ENCODE measurements at regions not wholly inside any gene's neighbourhood (a gene's known extent, or its start where the extent isn't known, plus 50 kb on each side); places are given as distances from the start of the nearest gene placed in this dataset.
A peak's percentile ranks its signal among the peaks of the same experiment; 100 is the strongest.

DNA sequence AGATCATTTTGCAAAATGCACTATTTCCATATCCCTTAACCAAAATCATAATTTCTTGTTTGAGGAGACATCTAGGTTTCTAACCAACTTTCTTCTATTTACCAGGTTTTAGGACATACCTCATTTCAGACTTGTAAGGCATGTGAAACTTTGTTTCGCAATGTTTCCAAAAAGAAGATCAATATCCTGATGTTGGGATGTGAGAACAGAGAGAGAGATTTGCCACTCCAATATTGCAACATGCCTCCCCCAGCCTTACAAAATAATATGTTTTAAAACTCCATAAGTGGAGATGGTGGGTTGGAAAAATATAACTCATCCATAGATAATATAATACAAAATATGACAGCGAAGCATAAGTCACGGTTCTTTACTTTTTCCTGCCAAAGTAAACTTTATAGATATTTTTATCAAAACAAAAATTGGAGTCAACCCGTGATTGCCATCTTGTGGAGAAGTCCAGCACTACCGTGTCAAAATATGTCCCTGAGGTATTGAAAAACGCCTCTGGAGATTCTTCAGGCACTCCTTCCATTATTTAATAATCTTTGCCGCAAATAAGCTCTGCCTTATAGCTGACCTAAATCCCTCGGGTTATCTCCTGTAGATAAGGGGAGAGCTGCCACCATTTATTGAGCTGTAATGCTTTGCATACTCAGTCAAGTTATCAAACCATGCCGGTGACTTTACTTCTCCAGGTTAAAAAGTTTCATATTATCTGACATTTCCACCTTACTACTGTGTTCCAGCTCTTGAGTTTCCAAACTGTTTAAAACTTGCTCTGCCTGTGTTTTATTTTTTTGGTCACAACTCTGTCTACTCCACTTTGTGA is 534.2 kb downstream of the HACE1 start:
- H3K27me3 ChIP-seq (ENCODE audit: insufficient read depth): no peaks in the 10 kb centered on the region
- peak; percentile 39 for DNase-seq
- no peaks in the 10 kb centered on the region for H4K20me1 ChIP-seq (ENCODE audit: insufficient read depth)
- H3K79me2 ChIP-seq (ENCODE audit: insufficient read depth): no peaks in the 10 kb centered on the region
- H3K27ac ChIP-seq (ENCODE audit: low read depth in 2 of 2, low read length in 1 of 2): no peak overlapping the region
- H3F3A ChIP-seq (replicated peaks; ENCODE audit: insufficient read depth): no peaks in the 10 kb centered on the region
- H3K36me3 ChIP-seq (replicated peaks in 1 of 2; ENCODE audit: control insufficient read depth in 1 of 2, insufficient read depth in 2 of 2, low read length in 1 of 2): no peaks in the 10 kb centered on the region
- no peaks in the 10 kb centered on the region for H3K9me2 ChIP-seq
- no peak overlapping the region for H3K4me2 ChIP-seq
- H3K4me3 ChIP-seq (ENCODE audit: low read depth in 2 of 2, low read length in 1 of 2): no peak overlapping the region
- H2AFZ ChIP-seq (ENCODE audit: low read depth): no peak overlapping the region
- no peak overlapping the region for H3K9ac ChIP-seq
- 14% methylated on average over 9 of the region's 9 CpGs for WGBS (ENCODE audit: low lambda C conversion rate)
- TF ChIP-seq JUND (IDR thresholded peaks at IDR 0.05) (no peak), FOXJ3 (CRISPR knock-in tag; IDR thresholded peaks at IDR 0.05) (no peak), ELF1 (IDR thresholded peaks at IDR 0.05) (no peak), YY1 (IDR thresholded peaks at IDR 0.05; ENCODE audit: low read depth) (no peak), SMC3 (IDR thresholded peaks at IDR 0.05; ENCODE audit: low read depth, low read length) (peak; percentile 46), RAD21 (IDR thresholded peaks at IDR 0.05; ENCODE audit: low read length) (peak; percentile 80), GABPA (IDR thresholded peaks at IDR 0.05; ENCODE audit: low read depth) (no peak), NRF1 (IDR thresholded peaks at IDR 0.05; ENCODE audit: low read depth, low read length) (no peak)
- TF ChIP-seq, protein P1, sequence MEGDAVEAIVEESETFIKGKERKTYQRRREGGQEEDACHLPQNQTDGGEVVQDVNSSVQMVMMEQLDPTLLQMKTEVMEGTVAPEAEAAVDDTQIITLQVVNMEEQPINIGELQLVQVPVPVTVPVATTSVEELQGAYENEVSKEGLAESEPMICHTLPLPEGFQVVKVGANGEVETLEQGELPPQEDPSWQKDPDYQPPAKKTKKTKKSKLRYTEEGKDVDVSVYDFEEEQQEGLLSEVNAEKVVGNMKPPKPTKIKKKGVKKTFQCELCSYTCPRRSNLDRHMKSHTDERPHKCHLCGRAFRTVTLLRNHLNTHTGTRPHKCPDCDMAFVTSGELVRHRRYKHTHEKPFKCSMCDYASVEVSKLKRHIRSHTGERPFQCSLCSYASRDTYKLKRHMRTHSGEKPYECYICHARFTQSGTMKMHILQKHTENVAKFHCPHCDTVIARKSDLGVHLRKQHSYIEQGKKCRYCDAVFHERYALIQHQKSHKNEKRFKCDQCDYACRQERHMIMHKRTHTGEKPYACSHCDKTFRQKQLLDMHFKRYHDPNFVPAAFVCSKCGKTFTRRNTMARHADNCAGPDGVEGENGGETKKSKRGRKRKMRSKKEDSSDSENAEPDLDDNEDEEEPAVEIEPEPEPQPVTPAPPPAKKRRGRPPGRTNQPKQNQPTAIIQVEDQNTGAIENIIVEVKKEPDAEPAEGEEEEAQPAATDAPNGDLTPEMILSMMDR (IDR thresholded peaks at IDR 0.05): peak; percentile 75
- TF ChIP-seq, protein P2, sequence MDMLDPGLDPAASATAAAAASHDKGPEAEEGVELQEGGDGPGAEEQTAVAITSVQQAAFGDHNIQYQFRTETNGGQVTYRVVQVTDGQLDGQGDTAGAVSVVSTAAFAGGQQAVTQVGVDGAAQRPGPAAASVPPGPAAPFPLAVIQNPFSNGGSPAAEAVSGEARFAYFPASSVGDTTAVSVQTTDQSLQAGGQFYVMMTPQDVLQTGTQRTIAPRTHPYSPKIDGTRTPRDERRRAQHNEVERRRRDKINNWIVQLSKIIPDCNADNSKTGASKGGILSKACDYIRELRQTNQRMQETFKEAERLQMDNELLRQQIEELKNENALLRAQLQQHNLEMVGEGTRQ (IDR thresholded peaks at IDR 0.05; ENCODE audit: borderline replicate concordance, low read depth, low read length): no peak
- TF ChIP-seq, protein P3, sequence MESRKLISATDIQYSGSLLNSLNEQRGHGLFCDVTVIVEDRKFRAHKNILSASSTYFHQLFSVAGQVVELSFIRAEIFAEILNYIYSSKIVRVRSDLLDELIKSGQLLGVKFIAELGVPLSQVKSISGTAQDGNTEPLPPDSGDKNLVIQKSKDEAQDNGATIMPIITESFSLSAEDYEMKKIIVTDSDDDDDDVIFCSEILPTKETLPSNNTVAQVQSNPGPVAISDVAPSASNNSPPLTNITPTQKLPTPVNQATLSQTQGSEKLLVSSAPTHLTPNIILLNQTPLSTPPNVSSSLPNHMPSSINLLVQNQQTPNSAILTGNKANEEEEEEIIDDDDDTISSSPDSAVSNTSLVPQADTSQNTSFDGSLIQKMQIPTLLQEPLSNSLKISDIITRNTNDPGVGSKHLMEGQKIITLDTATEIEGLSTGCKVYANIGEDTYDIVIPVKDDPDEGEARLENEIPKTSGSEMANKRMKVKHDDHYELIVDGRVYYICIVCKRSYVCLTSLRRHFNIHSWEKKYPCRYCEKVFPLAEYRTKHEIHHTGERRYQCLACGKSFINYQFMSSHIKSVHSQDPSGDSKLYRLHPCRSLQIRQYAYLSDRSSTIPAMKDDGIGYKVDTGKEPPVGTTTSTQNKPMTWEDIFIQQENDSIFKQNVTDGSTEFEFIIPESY (IDR thresholded peaks at IDR 0.05; ENCODE audit: borderline replicate concordance, low read depth): no peak
- CTCF ChIA-PET: interaction anchor here (0.7 to 1.5 kb wide), 19 partner anchors 9 to 637 kb away, joined by 3 to 10 read pairs (median 4); no protein-coding TSS in a partner anchor
- POLR2A ChIA-PET: no interaction called here
- H3K9me3 ChIP-seq: no peaks in the 10 kb centered on the region
- H3K4me1 ChIP-seq (ENCODE audit: control insufficient read depth in 1 of 2, insufficient read depth in 2 of 2, low read depth in 1 of 2, low read length in 1 of 2): peaks cover 0 to 7% of the 10 kb centered on the region in 2 experiments; a peak in 2 of 4 replicates

DNA sequence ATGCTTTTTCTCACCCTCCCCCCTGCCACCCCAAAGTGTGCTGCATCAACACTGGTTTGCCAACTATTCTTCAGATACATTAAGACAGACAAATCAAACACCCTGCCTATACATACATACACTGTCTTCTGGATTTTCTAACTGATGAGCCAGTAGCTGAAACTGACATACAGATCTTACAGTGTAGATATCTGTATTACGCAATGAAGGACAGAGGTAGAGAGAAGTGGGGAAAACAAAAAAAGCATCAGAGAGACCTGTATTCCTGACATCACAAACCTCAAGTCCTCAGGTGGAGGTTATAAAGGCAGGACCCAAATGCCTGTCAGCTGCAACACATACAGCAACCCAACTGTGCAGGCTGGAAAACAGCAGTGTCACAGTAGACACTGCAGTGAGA is 535.4 kb downstream of the HACE1 start:
- WGBS (ENCODE audit: low lambda C conversion rate): 81% methylated on average over 1 of the region's 1 CpG
- CTCF ChIA-PET: interaction anchor here (0.5 to 1.1 kb wide), 4 partner anchors 11 to 539 kb away, joined by 3 to 4 read pairs (median 3); no protein-coding TSS in a partner anchor
- TF ChIP-seq RAD21 (IDR thresholded peaks at IDR 0.05; ENCODE audit: low read length) (no peak), MEF2A (IDR thresholded peaks at IDR 0.05; ENCODE audit: borderline replicate concordance, low read depth) (no peak), FOXM1 (IDR thresholded peaks at IDR 0.05; ENCODE audit: low read depth) (no peak), FOSL2 (IDR thresholded peaks at IDR 0.05; ENCODE audit: borderline replicate concordance, low read depth) (no peak), EZH2phosphoT487 (IDR thresholded peaks at IDR 0.05; ENCODE audit: borderline replicate concordance, low read depth) (no peak), RXRA (IDR thresholded peaks at IDR 0.05; ENCODE audit: borderline replicate concordance, low read depth) (no peak), NFIC (IDR thresholded peaks at IDR 0.05; ENCODE audit: borderline replicate concordance) (no peak)
- TF ChIP-seq, protein P4, sequence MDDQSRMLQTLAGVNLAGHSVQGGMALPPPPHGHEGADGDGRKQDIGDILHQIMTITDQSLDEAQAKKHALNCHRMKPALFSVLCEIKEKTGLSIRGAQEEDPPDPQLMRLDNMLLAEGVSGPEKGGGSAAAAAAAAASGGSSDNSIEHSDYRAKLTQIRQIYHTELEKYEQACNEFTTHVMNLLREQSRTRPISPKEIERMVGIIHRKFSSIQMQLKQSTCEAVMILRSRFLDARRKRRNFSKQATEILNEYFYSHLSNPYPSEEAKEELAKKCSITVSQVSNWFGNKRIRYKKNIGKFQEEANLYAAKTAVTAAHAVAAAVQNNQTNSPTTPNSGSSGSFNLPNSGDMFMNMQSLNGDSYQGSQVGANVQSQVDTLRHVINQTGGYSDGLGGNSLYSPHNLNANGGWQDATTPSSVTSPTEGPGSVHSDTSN (IDR thresholded peaks at IDR 0.05): no peak
- TF ChIP-seq, protein P5, sequence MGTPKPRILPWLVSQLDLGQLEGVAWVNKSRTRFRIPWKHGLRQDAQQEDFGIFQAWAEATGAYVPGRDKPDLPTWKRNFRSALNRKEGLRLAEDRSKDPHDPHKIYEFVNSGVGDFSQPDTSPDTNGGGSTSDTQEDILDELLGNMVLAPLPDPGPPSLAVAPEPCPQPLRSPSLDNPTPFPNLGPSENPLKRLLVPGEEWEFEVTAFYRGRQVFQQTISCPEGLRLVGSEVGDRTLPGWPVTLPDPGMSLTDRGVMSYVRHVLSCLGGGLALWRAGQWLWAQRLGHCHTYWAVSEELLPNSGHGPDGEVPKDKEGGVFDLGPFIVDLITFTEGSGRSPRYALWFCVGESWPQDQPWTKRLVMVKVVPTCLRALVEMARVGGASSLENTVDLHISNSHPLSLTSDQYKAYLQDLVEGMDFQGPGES (IDR thresholded peaks at IDR 0.05; ENCODE audit: low read depth, low read length): no peak

More for the DNA sequence above, 535.4 kb downstream of the HACE1 start:
- Histone ChIP-seq H3K4me2 (no peak overlapping the region), H3K9me3 (no peaks in the 10 kb centered on the region), H3K36me3 (replicated peaks in 1 of 2; ENCODE audit: control insufficient read depth in 1 of 2, insufficient read depth in 2 of 2, low read length in 1 of 2) (no peaks in the 10 kb centered on the region), H3K27me3 (ENCODE audit: insufficient read depth) (no peaks in the 10 kb centered on the region), H3K4me3 (ENCODE audit: low read depth in 2 of 2, low read length in 1 of 2) (no peak overlapping the region), H3K9ac (no peak overlapping the region), H3F3A (replicated peaks; ENCODE audit: insufficient read depth) (no peaks in the 10 kb centered on the region), H3K4me1 (ENCODE audit: control insufficient read depth in 1 of 2, insufficient read depth in 2 of 2, low read depth in 1 of 2, low read length in 1 of 2) (peaks cover 0 to 7% of the 10 kb centered on the region in 2 experiments; a peak in 2 of 4 replicates), H2AFZ (ENCODE audit: low read depth) (no peak overlapping the region), H3K9me2 (no peaks in the 10 kb centered on the region), H3K27ac (ENCODE audit: low read depth in 2 of 2, low read length in 1 of 2) (no peak overlapping the region), H3K79me2 (ENCODE audit: insufficient read depth) (no peaks in the 10 kb centered on the region), H4K20me1 (ENCODE audit: insufficient read depth) (no peaks in the 10 kb centered on the region)
- no peak for DNase-seq
- POLR2A ChIA-PET: no interaction called here
